GM12878 (cell line): ENCODE measurements at regions not wholly inside any gene's neighbourhood (a gene's known extent, or its start where the extent isn't known, plus 50 kb on each side); places are given as distances from the start of the nearest gene placed in this dataset.

Experiments
- ATAC-seq: fragments of 200-7000 bp; cut with Tn5 transposase; 3 replicates; pipeline ENCODE4 v1.9.1; 2020; ENCODE audit warnings: mild to moderate bottlenecking, moderate library complexity
- BruUV-seq: library from RNA; stranded (reverse); fragments of 400-500 nt; replicated peaks from 2 replicates; lab custom pipeline; 2021; lab: Mats Ljungman, UMichigan
- CTCF ChIA-PET: fragments of 300-600 bp; sonication (Branson Sonifier 250); formaldehyde crosslinking; extraction: SDS; loops from one replicate; lab custom pipeline; 2021; ENCODE audit warnings: inconsistent platforms; lab: Yijun Ruan, JAX
- POLR2A ChIA-PET: fragments of 350-600 bp; formaldehyde crosslinking; extraction: SDS; loops from one replicate; lab custom pipeline; 2021; ENCODE audit warnings: inconsistent platforms; lab: Charles Lee
- RAD21 ChIA-PET: fragments of 300-600 bp; sonication (Branson Sonifier 250); formaldehyde crosslinking; loops from one replicate; lab custom pipeline; 2023; ENCODE audit warnings: antibody characterized with exemption; ENCODE audit not compliant: unreplicated experiment; lab: Charles Lee
- SMC1A ChIA-PET: fragments of 300-600 bp; sonication (Branson Sonifier 250); formaldehyde crosslinking; loops from one replicate; lab custom pipeline; 2023; ENCODE audit not compliant: unreplicated experiment, uncharacterized antibody; lab: Charles Lee
- DNase-seq: peaks from one replicate; pipeline ENCODE4 v3.0.0-alpha.2; 2011; ENCODE audit warnings: low read depth, low spot score
- FAIRE-seq: peaks from 3 replicates; lab custom pipeline; 2011; peaks lifted over from hg19 to GRCh38; lab: Jason Lieb, UNC
- H2AFZ ChIP-seq: 2 replicates; pipeline ENCODE4 v1.6.0; 2011; ENCODE audit warnings: low read depth, low read length, control low read depth; ENCODE audit not compliant: control insufficient read depth
- H3K27ac ChIP-seq: 2 replicates; pipeline ENCODE4 v1.5.1; 2011; ENCODE audit warnings: control low read depth; ENCODE audit not compliant: control insufficient read depth, insufficient read depth
- H3K27me3 ChIP-seq, 2 experiments: replicated peaks in 1 of 2; 2 replicates each; pipeline versions ENCODE4 v1.6.0 to v1.6.1; 2011; ENCODE audit warnings: low read length in 1 of 2; ENCODE audit not compliant: control insufficient read depth in 2 of 2, insufficient read depth in 2 of 2
- H3K36me3 ChIP-seq, 2 experiments: 2 replicates each; pipeline ENCODE4 v1.5.1; 2011; ENCODE audit warnings: low read length in 1 of 2; ENCODE audit not compliant: control insufficient read depth in 2 of 2, insufficient read depth in 2 of 2
- H3K4me1 ChIP-seq: 2 replicates; pipeline ENCODE4 v1.6.1; 2011; ENCODE audit warnings: mild to moderate bottlenecking, low read length, moderate library complexity, mixed read lengths; ENCODE audit not compliant: control insufficient read depth, insufficient read depth
- H3K4me2 ChIP-seq: 2 replicates; pipeline ENCODE4 v1.6.0; 2011; ENCODE audit warnings: control low read depth; ENCODE audit not compliant: control insufficient read depth, insufficient read depth
- H3K4me3 ChIP-seq: fragments of 200-600 bp; sonication (generic); 2 replicates; pipeline ENCODE4 v1.5.1; 2016
- H3K79me2 ChIP-seq: 2 replicates; pipeline ENCODE4 v1.6.0; 2011; ENCODE audit warnings: low read length; ENCODE audit not compliant: control insufficient read depth, insufficient read depth
- H3K9ac ChIP-seq: 2 replicates; pipeline ENCODE4 v1.8.0; 2011; ENCODE audit warnings: low read length, control low read depth, mixed read lengths; ENCODE audit not compliant: control insufficient read depth, insufficient read depth
- H3K9me3 ChIP-seq: replicated peaks from 3 replicates; pipeline ENCODE4 v1.5.1; 2011; ENCODE audit warnings: mild to moderate bottlenecking, low read length; ENCODE audit not compliant: control insufficient read depth, insufficient read depth
- H4K20me1 ChIP-seq: 2 replicates; pipeline ENCODE4 v1.6.0; 2011; ENCODE audit not compliant: control insufficient read depth, insufficient read depth
- EP300 ChIP-seq, 2 experiments: fragments of 150-350 bp in 1 of 2; IDR thresholded peaks; 2 replicates each; pipeline ENCODE4 v1.6.1; 2011 to 2012; ENCODE audit warnings: low read depth in 2 of 2, low read length in 2 of 2, borderline replicate concordance in 1 of 2, improper control_type of control experiment in 1 of 2, inconsistent platforms in 1 of 2; ENCODE audit not compliant: control insufficient read depth in 1 of 2
- HDAC6 ChIP-seq: fragments of 200-600 bp; sonication (generic); IDR thresholded peaks from one replicate; pipeline ENCODE4 v1.8.0; 2017; ENCODE audit warnings: antibody characterized with exemption; ENCODE audit not compliant: unreplicated experiment
- IKZF1 ChIP-seq: fragments of 450-650 bp; conservative IDR thresholded peaks from 2 replicates; pipeline ENCODE4 v1.6.1; 2017; ENCODE audit warnings: antibody characterized with exemption, mild to moderate bottlenecking
- JUND ChIP-seq: IDR thresholded peaks from 2 replicates; pipeline ENCODE4 v1.6.1; 2012; ENCODE audit warnings: low read depth, mild to moderate bottlenecking, low read length, improper control_type of control experiment, moderate library complexity
- KLF5 ChIP-seq: fragments of 450-650 bp; IDR thresholded peaks from 2 replicates; pipeline ENCODE4 v1.6.1; 2014; ENCODE audit warnings: mild to moderate bottlenecking; ENCODE audit not compliant: partially characterized antibody
- ZNF622 ChIP-seq: fragments of 450-650 bp; IDR thresholded peaks from 2 replicates; pipeline ENCODE4 v1.6.1; 2017; ENCODE audit warnings: mild to moderate bottlenecking, inconsistent platforms
- WGBS: methylation state at CpG from one replicate; pipeline ENCODE4 v1.1.6; 2016; ENCODE audit warnings: low lambda C conversion rate; ENCODE audit not compliant: insufficient replicate concordance, insufficient coverage; ENCODE audit errors: missing lambda C conversion rate; 5-methylcytosine and 5-hydroxymethylcytosine counted together
- in situ Hi-C: fragments of 300-500 bp; cut with MboI; formaldehyde crosslinking; loops from 9 replicates; pipeline ENCODE4 v1.14.3; 2018; ENCODE audit warnings: mixed read lengths
- intact Hi-C: fragments of 100-400 bp; cut with micrococcal nuclease; formaldehyde crosslinking; loops from one replicate; pipeline ENCODE4 v1.14.2; 2022; ENCODE audit not compliant: unreplicated experiment
- TF ChIP-seq, protein P1 (sequence below): fragments of 450-650 bp; formaldehyde crosslinking; IDR thresholded peaks from 2 replicates; pipeline ENCODE4 v1.4.0; 2022; ENCODE audit warnings: mild to moderate bottlenecking, moderate library complexity

DNA sequence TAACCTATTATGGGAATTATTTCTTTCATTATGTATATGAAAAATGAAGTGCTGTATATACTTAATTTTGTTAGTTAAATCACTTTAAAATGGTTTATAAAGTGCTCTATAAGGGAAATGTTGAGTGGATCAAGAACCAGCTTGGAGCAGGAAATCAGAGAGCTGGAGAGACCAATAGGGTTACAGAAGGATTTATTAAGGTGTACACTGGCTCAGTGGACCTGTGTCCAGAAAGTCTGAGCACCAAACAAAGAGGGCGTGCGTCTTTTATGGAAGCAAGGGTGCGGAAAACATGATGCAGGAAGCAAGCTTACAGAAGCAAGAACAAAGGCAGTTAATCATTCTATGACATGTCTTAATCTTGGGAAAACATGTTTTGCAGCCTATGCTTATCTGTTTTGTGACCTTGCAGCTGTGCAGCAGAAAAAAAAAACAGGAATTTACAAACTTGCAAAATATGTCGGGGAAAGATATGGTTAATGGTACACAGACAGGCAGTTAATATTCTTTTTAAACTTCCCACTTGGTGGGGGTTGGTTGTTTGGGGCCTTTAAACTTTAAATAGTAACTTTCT is 65.2 kb upstream of the SLC35G4 start:
- DNase-seq (no peak), ATAC-seq (no peak), FAIRE-seq (no peak)
- H3K4me1 ChIP-seq = no peaks in the 10 kb centered on the region
- BruUV-seq = no TSS peak
- intact Hi-C loops = no loop called here
- RAD21 ChIA-PET = no interaction called here
- H3K36me3 ChIP-seq = no peaks in the 10 kb centered on the region
- CTCF ChIA-PET = interaction anchor here (3.9 kb wide), 1 partner anchor 9 kb away, joined by 21 read pairs; no protein-coding TSS in a partner anchor
- no peak overlapping the region for H2AFZ ChIP-seq
- no peaks in the 10 kb centered on the region; a peak in 1 of 4 replicates for H3K27me3 ChIP-seq
- in situ Hi-C loops = no loop called here
- no peak overlapping the region for H3K4me3 ChIP-seq
- H3K27ac ChIP-seq = no peak overlapping the region
- TF ChIP-seq JUND (no peak), IKZF1 (no peak), ZNF622 (no peak), HDAC6 (no peak), KLF5 (no peak), EP300 (IDR thresholded peaks at IDR 0.05; ENCODE audit: borderline replicate concordance in 1 of 2, control insufficient read depth in 1 of 2, low read depth in 2 of 2, low read length in 2 of 2) (no peak)
- TF ChIP-seq, protein P1, sequence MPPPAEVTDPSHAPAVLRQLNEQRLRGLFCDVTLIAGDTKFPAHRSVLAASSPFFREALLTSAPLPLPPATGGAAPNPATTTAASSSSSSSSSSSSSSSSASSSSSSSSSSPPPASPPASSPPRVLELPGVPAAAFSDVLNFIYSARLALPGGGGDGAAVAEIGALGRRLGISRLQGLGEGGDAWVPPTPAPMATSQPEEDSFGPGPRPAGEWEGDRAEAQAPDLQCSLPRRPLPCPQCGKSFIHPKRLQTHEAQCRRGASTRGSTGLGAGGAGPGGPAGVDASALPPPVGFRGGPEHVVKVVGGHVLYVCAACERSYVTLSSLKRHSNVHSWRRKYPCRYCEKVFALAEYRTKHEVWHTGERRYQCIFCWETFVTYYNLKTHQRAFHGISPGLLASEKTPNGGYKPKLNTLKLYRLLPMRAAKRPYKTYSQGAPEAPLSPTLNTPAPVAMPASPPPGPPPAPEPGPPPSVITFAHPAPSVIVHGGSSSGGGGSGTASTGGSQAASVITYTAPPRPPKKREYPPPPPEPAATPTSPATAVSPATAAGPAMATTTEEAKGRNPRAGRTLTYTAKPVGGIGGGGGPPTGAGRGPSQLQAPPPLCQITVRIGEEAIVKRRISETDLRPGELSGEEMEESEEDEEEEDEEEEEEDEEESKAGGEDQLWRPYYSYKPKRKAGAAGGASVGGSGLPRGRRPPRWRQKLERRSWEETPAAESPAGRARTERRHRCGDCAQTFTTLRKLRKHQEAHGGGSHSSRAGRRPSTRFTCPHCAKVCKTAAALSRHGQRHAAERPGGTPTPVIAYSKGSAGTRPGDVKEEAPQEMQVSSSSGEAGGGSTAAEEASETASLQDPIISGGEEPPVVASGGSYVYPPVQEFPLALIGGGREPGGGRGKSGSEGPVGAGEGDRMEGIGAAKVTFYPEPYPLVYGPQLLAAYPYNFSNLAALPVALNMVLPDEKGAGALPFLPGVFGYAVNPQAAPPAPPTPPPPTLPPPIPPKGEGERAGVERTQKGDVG (CRISPR knock-in tag) = no peak
- H3K4me2 ChIP-seq = no peak overlapping the region
- SMC1A ChIA-PET = no interaction called here
- no peak overlapping the region for H3K9ac ChIP-seq
- POLR2A ChIA-PET = no interaction called here
- 74% methylated on average over 4 of the region's 4 CpGs for WGBS
- H3K9me3 ChIP-seq = no peaks in the 10 kb centered on the region; the same call in 1 of the 3 replicates
- H3K79me2 ChIP-seq = no peaks in the 10 kb centered on the region
- no peaks in the 10 kb centered on the region for H4K20me1 ChIP-seq
